Activated CD8-positive, alpha-beta T cell treated with anti-CD3 and anti-CD28 coated beads for 36 hours (primary cell): ENCODE measurements at regions not wholly inside any gene's neighbourhood (a gene's known extent, or its start where the extent isn't known, plus 50 kb on each side); places are given as distances from the start of the nearest gene placed in this dataset.

Experiments
- ATAC-seq: fragments of 200-7000 bp; cut with Tn5 transposase; one replicate; pipeline ENCODE4 v1.10.0; 2021; ENCODE audit warnings: mild to moderate bottlenecking, moderate library complexity
- CTCF ChIA-PET: fragments of 350-600 bp; sonication (Branson Sonifier 250); formaldehyde crosslinking; loops from one replicate; lab custom pipeline; 2021; ENCODE audit warnings: antibody characterized with exemption; lab: Charles Lee
- POLR2A ChIA-PET: fragments of 350-600 bp; sonication (Branson Sonifier 250); formaldehyde crosslinking; loops from one replicate; lab custom pipeline; 2021; ENCODE audit warnings: antibody characterized with exemption; lab: Charles Lee
- DNase-seq: peaks from one replicate; pipeline ENCODE4 v3.0.0-alpha.2; 2020
- H3K27ac Mint-ChIP-seq: one replicate; pipeline ENCODE4 v1.8.0; 2021; ENCODE audit warnings: mild to moderate bottlenecking, mixed read lengths
- H3K27me3 Mint-ChIP-seq: one replicate; pipeline ENCODE4 v1.8.0; 2021; ENCODE audit warnings: mixed read lengths
- H3K36me3 Mint-ChIP-seq: one replicate; pipeline ENCODE4 v1.8.0; 2021; ENCODE audit warnings: low read depth, mixed read lengths
- H3K4me1 Mint-ChIP-seq: one replicate; pipeline ENCODE4 v1.8.0; 2021; ENCODE audit warnings: low read depth, mixed read lengths
- H3K4me3 Mint-ChIP-seq: one replicate; pipeline ENCODE4 v1.8.0; 2021; ENCODE audit warnings: mild to moderate bottlenecking, moderate library complexity, mixed read lengths
- H3K9me3 Mint-ChIP-seq: one replicate; pipeline ENCODE4 v1.8.0; 2021; ENCODE audit warnings: mixed read lengths
- intact Hi-C: fragments of 100-400 bp; cut with micrococcal nuclease; formaldehyde crosslinking; loops from one replicate; pipeline ENCODE4 v1.10.0; 2022
- TF ChIP-seq, protein P1 (sequence below): fragments of 200-600 bp; IDR thresholded peaks from one replicate; pipeline ENCODE4 v1.8.0; 2022; ENCODE audit warnings: antibody characterized with exemption, mild to moderate bottlenecking

- no peaks in the 10 kb centered on the region for H3K4me1 Mint-ChIP-seq
- H3K36me3 Mint-ChIP-seq: no peaks in the 10 kb centered on the region
- no peak overlapping the region for H3K27ac Mint-ChIP-seq
- no peak for DNase-seq
- ATAC-seq: no peak
- no peak overlapping the region for H3K4me3 Mint-ChIP-seq
- H3K9me3 Mint-ChIP-seq: no peaks in the 10 kb centered on the region
- TF ChIP-seq, protein P1, sequence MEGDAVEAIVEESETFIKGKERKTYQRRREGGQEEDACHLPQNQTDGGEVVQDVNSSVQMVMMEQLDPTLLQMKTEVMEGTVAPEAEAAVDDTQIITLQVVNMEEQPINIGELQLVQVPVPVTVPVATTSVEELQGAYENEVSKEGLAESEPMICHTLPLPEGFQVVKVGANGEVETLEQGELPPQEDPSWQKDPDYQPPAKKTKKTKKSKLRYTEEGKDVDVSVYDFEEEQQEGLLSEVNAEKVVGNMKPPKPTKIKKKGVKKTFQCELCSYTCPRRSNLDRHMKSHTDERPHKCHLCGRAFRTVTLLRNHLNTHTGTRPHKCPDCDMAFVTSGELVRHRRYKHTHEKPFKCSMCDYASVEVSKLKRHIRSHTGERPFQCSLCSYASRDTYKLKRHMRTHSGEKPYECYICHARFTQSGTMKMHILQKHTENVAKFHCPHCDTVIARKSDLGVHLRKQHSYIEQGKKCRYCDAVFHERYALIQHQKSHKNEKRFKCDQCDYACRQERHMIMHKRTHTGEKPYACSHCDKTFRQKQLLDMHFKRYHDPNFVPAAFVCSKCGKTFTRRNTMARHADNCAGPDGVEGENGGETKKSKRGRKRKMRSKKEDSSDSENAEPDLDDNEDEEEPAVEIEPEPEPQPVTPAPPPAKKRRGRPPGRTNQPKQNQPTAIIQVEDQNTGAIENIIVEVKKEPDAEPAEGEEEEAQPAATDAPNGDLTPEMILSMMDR: no peak
- intact Hi-C loops: no loop called here
- CTCF ChIA-PET: no interaction called here
- POLR2A ChIA-PET: no interaction called here
- H3K27me3 Mint-ChIP-seq: no peaks in the 10 kb centered on the region
These were observed 569.1 kb downstream of the INHBA start for GRCh38 chr7:41133690-41134299.

GRCh38 chr7:41131956-41132355 is 570.9 kb downstream of the INHBA start:
- ATAC-seq (no peak), DNase-seq (no peak)
- Mint-ChIP-seq H3K9me3 (no peaks in the 10 kb centered on the region), H3K27ac (no peak overlapping the region), H3K4me1 (no peaks in the 10 kb centered on the region), H3K4me3 (no peak overlapping the region), H3K36me3 (no peaks in the 10 kb centered on the region), H3K27me3 (no peaks in the 10 kb centered on the region)
- ChIA-PET CTCF (no interaction called here), POLR2A (no interaction called here)
- TF ChIP-seq, protein P1: no peak
- intact Hi-C loops: no loop called here

DNA sequence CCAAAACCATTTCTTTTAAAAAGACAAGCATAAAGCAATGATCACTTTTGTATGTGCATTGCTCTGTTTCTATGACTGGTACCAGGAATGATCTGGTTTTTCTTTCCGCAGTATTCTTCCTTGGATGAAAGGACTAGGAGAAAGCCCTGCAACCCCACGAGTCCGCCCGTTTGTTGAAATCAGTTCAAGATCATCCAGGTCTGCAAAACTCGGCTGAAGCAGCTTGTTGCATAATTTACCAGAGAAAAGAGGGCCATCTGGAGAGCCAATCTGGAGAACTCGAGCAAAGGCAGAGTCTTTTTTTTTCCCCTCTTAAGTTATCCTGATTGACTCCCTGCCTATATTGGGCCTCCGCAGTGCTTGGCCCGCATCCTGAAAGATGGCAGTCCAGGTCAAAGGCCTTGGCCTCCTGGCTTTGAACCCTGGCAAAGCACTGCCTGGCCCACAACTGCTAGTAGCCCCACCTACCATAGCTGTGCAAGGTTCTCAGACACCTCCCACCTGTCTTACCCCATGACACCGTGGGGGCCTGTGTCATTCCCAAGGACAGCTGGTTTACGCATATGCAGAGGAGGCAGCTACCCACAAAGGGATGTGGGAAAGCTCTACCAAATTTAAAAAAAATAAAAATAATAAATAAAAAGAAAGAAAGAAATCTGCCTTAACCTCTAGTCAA is 572.2 kb downstream of the INHBA start:
- Mint-ChIP-seq H3K27me3 (no peaks in the 10 kb centered on the region), H3K4me3 (no peak overlapping the region), H3K36me3 (no peaks in the 10 kb centered on the region), H3K9me3 (no peaks in the 10 kb centered on the region), H3K27ac (no peak overlapping the region), H3K4me1 (no peaks in the 10 kb centered on the region)
- CTCF ChIA-PET: no interaction called here
- POLR2A ChIA-PET: no interaction called here
- ATAC-seq: no peak
- intact Hi-C loops: no loop called here
- no peak for DNase-seq
- TF ChIP-seq, protein P1: no peak

GRCh38 chr7:41130086-41130485 is 572.8 kb downstream of the INHBA start:
- Mint-ChIP-seq H3K36me3 (no peaks in the 10 kb centered on the region), H3K27me3 (no peaks in the 10 kb centered on the region), H3K9me3 (no peaks in the 10 kb centered on the region), H3K4me1 (no peaks in the 10 kb centered on the region), H3K4me3 (no peak overlapping the region), H3K27ac (no peak overlapping the region)
- no peak for DNase-seq
- CTCF ChIA-PET: no interaction called here
- TF ChIP-seq, protein P1: no peak
- intact Hi-C loops: no loop called here
- POLR2A ChIA-PET: no interaction called here
- ATAC-seq: no peak

- DNase-seq: no peak
- Mint-ChIP-seq H3K4me3 (no peak overlapping the region), H3K36me3 (no peaks in the 10 kb centered on the region), H3K27ac (no peak overlapping the region), H3K4me1 (no peaks in the 10 kb centered on the region), H3K9me3 (peaks cover under 1% of the 10 kb centered on the region), H3K27me3 (no peaks in the 10 kb centered on the region)
- TF ChIP-seq, protein P1: no peak
- POLR2A ChIA-PET: no interaction called here
- CTCF ChIA-PET: interaction anchor here (0.6 kb wide), 1 partner anchor 71 kb away, joined by 3 read pairs; no protein-coding TSS in a partner anchor
- no peak for ATAC-seq
- intact Hi-C loops: no loop called here
These were observed 577.5 kb downstream of the INHBA start for GRCh38 chr7:41125343-41125742.
